ENCODE measurements at regions not wholly inside any gene's neighbourhood (a gene's known extent, or its start where the extent isn't known, plus 50 kb on each side); places are given as distances from the start of the nearest gene placed in this dataset.

DNA sequence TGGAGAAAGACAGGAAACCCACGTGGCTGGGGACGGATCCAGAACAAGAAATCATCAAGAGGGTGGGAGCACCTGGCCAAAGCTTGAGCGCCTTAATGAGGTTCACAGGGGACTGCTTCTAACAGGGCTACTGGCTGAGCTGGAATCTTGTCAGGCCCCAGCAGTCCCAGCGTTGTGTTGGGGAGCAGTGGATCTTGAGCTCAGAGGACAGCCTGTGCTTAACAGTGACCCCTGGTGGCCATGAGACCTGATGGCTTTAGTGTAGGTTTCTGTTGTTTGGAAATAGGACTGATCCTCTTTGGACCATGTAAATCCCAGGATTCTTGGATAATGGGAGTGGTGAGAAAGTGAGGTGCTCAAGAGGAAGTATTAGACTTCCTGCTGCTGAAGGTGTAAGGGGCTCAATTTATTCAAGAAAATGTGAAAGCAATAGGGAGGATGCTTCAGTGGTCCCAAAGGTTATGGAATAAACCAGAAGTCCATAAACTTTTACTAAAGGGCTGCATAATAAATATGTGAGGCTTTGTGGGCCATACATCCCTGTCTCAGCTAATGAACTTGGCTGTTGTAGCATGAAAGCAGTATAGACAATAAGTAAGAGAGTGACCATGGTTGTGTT lies 216.2 kb downstream of the NFATC2 start:
- H3K4me1 ChIP-seq, result no peaks in the 10 kb centered on the region
- H3K4me3 ChIP-seq, result no peak overlapping the region
- TF ChIP-seq EHF (CRISPR knock-in tag; IDR thresholded peaks at IDR 0.05) (no peak), ZFP36 (IDR thresholded peaks at IDR 0.05; ENCODE audit: borderline replicate concordance, partially characterized antibody) (no peak), BHLHE40 (IDR thresholded peaks at IDR 0.05; ENCODE audit: low read depth, low read length) (no peak), CHD4 (IDR thresholded peaks at IDR 0.05; ENCODE audit: borderline replicate concordance) (no peak), SMC3 (IDR thresholded peaks at IDR 0.05) (peak; percentile 49; the same call in 2 of the 3 replicates), KDM1A (IDR thresholded peaks at IDR 0.05; ENCODE audit: low read depth) (no peak), HDAC2 (IDR thresholded peaks at IDR 0.05) (no peak), USF2 (IDR thresholded peaks at IDR 0.05) (no peak), HOXB5 (CRISPR knock-in tag; IDR thresholded peaks at IDR 0.05) (no peak), MAZ (IDR thresholded peaks at IDR 0.05; ENCODE audit: borderline replicate concordance, low read depth, low read length) (no peak), CBX2 (IDR thresholded peaks at IDR 0.05; ENCODE audit: borderline replicate concordance, low read depth) (no peak), ATOH8 (CRISPR knock-in tag; IDR thresholded peaks at IDR 0.05; ENCODE audit: low read depth) (no peak), CEBPB (IDR thresholded peaks at IDR 0.05) (no peak), MYC (IDR thresholded peaks at IDR 0.05; ENCODE audit: borderline replicate concordance, low read length) (no peak), EP300 (IDR thresholded peaks at IDR 0.05) (no peak), RAD21 (conservative IDR thresholded peaks at IDR 0.05 in 1 of 2, IDR thresholded peaks at IDR 0.05 in 1 of 2) (peak; percentile 38 to 42; a peak in 3 of 5 replicates), TP53 (CRISPR knock-in tag; IDR thresholded peaks at IDR 0.05) (no peak), ZC3H11A (IDR thresholded peaks at IDR 0.05) (no peak)
- TF ChIP-seq, protein P1, sequence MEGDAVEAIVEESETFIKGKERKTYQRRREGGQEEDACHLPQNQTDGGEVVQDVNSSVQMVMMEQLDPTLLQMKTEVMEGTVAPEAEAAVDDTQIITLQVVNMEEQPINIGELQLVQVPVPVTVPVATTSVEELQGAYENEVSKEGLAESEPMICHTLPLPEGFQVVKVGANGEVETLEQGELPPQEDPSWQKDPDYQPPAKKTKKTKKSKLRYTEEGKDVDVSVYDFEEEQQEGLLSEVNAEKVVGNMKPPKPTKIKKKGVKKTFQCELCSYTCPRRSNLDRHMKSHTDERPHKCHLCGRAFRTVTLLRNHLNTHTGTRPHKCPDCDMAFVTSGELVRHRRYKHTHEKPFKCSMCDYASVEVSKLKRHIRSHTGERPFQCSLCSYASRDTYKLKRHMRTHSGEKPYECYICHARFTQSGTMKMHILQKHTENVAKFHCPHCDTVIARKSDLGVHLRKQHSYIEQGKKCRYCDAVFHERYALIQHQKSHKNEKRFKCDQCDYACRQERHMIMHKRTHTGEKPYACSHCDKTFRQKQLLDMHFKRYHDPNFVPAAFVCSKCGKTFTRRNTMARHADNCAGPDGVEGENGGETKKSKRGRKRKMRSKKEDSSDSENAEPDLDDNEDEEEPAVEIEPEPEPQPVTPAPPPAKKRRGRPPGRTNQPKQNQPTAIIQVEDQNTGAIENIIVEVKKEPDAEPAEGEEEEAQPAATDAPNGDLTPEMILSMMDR (IDR thresholded peaks at IDR 0.05), result peak; percentile 54
- TF ChIP-seq, protein P2, sequence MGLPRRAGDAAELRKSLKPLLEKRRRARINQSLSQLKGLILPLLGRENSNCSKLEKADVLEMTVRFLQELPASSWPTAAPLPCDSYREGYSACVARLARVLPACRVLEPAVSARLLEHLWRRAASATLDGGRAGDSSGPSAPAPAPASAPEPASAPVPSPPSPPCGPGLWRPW (IDR thresholded peaks at IDR 0.05), result no peak
- TF ChIP-seq, protein P3, sequence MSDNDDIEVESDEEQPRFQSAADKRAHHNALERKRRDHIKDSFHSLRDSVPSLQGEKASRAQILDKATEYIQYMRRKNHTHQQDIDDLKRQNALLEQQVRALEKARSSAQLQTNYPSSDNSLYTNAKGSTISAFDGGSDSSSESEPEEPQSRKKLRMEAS (IDR thresholded peaks at IDR 0.05), result no peak
- ChIA-PET POLR2A (no interaction called here), CTCF (interaction anchor here (0.6 to 10.0 kb wide), 12 partner anchors 8 to 412 kb away, joined by 3 to 94 read pairs (median 4); no protein-coding TSS in a partner anchor)
- peaks cover 4% of the 10 kb centered on the region; the same call in 2 of the 3 replicates for H3K9me3 ChIP-seq
- DNase-seq (ENCODE audit: low read depth in 1 of 2, low spot score in 1 of 2) (peak; percentile 66 to 73), ATAC-seq (peak; percentile 55 to 85; a peak in 3 of 6 replicates), FAIRE-seq (no peak)
- H3K27ac ChIP-seq, result no peak overlapping the region
- 71% methylated on average over 4 of the region's 4 CpGs for WGBS (ENCODE audit: missing lambda C conversion rate)
- H3K4me2 ChIP-seq, result no peak overlapping the region

GRCh38 chr20:51322164-51322707 lies 220.3 kb downstream of the NFATC2 start:
- no peak for DNase-seq (ENCODE audit: low read depth in 1 of 2, low spot score in 1 of 2)
- Histone ChIP-seq H3K4me2 (no peak overlapping the region), H3K4me3 (no peak overlapping the region), H3K27ac (peak overlapping the region in 1 of 2 experiments; percentile 35; a peak in 1 of 6 replicates), H3K9me3 (no peaks in the 10 kb centered on the region), H3K4me1 (no peaks in the 10 kb centered on the region)
- no peak for ATAC-seq
- ChIA-PET POLR2A (no interaction called here), CTCF (interaction anchor here (0.7 to 10.0 kb wide), 5 partner anchors 9 to 334 kb away, joined by 3 to 94 read pairs (median 5); no protein-coding TSS in a partner anchor)
- TF ChIP-seq POLR2A (IDR thresholded peaks at IDR 0.05; ENCODE audit: low read length) (no peak), CBX8 (IDR thresholded peaks at IDR 0.05) (no peak), ZFP36 (IDR thresholded peaks at IDR 0.05; ENCODE audit: borderline replicate concordance, partially characterized antibody) (peak; percentile 73), EHMT2 (IDR thresholded peaks at IDR 0.05; ENCODE audit: low read depth) (no peak)
- 67% methylated on average over 8 of the region's 8 CpGs for WGBS (ENCODE audit: missing lambda C conversion rate)
- no peak for FAIRE-seq
